ENCODE measurements at regions not wholly inside any gene's neighbourhood (a gene's known extent, or its start where the extent isn't known, plus 50 kb on each side); places are given as distances from the start of the nearest gene placed in this dataset.

GRCh38 chr17:52209507-52209906 is 51.0 kb upstream of the CA10 start:
- no peak for ATAC-seq
- Histone ChIP-seq H3K4me2 (no peak overlapping the region), H3K4me1 (no peaks in the 10 kb centered on the region), H3K9me3 (no peaks in the 10 kb centered on the region), H3K4me3 (no peak overlapping the region), H3K27ac (no peak overlapping the region)
- TF ChIP-seq BHLHE40 (IDR thresholded peaks at IDR 0.05; ENCODE audit: low read depth, low read length), result no peak
- no peak for TF ChIP-seq E2F6 (IDR thresholded peaks at IDR 0.05; ENCODE audit: borderline replicate concordance, low read depth)
- no peak for TF ChIP-seq ESRRA (IDR thresholded peaks at IDR 0.05; ENCODE audit: borderline replicate concordance, low read length)
- no peak for TF ChIP-seq HOXB13 (CRISPR knock-in tag; IDR thresholded peaks at IDR 0.05; ENCODE audit: low read depth)
- no peak for TF ChIP-seq FOSB (CRISPR knock-in tag; IDR thresholded peaks at IDR 0.05)
- no peak for TF ChIP-seq EHF (CRISPR knock-in tag; IDR thresholded peaks at IDR 0.05)
- TF ChIP-seq MAZ (IDR thresholded peaks at IDR 0.05; ENCODE audit: borderline replicate concordance, low read depth, low read length), result no peak
- no peak for TF ChIP-seq NR3C1 (IDR thresholded peaks at IDR 0.05)
- no peak for TF ChIP-seq HOXA7 (CRISPR knock-in tag; IDR thresholded peaks at IDR 0.05)
- no peak for TF ChIP-seq CBX8 (IDR thresholded peaks at IDR 0.05)
- no peak for TF ChIP-seq RARB (CRISPR knock-in tag; IDR thresholded peaks at IDR 0.05)
- no peak for TF ChIP-seq BCL3 (IDR thresholded peaks at IDR 0.05)
- no peak for TF ChIP-seq ZNF302 (CRISPR knock-in tag; IDR thresholded peaks at IDR 0.05)
- TF ChIP-seq RNF2 (IDR thresholded peaks at IDR 0.05; ENCODE audit: borderline replicate concordance, low read depth), result no peak
- no peak for TF ChIP-seq FOXS1 (CRISPR knock-in tag; IDR thresholded peaks at IDR 0.05)
- no peak for TF ChIP-seq HES2 (IDR thresholded peaks at IDR 0.05)
- CTCF ChIA-PET, result interaction anchor here (1.0 kb wide), 1 partner anchor 11 kb away, joined by 3 read pairs; no protein-coding TSS in a partner anchor
- DNase-seq (ENCODE audit: low read depth in 1 of 2, low spot score in 1 of 2), result no peak
- POLR2A ChIA-PET, result no interaction called here
- FAIRE-seq, result no peak

Measured in A549 (cell line).